Coronary artery (tissue), 2 donors: ENCODE measurements at regions not wholly inside any gene's neighbourhood (a gene's known extent, or its start where the extent isn't known, plus 50 kb on each side); places are given as distances from the start of the nearest gene placed in this dataset.

Source experiments
- DNase-seq: peaks from one replicate; pipeline ENCODE4 v3.0.0-alpha.2; 2017; ENCODE audit warnings: low spot score
- H3K27ac ChIP-seq, 2 donors: fragments of 200-600 bp; sonication (generic); one replicate each; pipeline ENCODE4 v1.5.1; 2016 to 2019
- H3K4me3 ChIP-seq: fragments of 200-600 bp; sonication (generic); 2 replicates; pipeline ENCODE4 v1.5.1; 2016; ENCODE audit warnings: mild to moderate bottlenecking, moderate library complexity
- TF ChIP-seq, protein P1 (sequence below): fragments of 200-600 bp; sonication (generic); IDR thresholded peaks from one replicate; pipeline ENCODE4 v1.5.1; 2019; ENCODE audit warnings: antibody characterized with exemption

DNA sequence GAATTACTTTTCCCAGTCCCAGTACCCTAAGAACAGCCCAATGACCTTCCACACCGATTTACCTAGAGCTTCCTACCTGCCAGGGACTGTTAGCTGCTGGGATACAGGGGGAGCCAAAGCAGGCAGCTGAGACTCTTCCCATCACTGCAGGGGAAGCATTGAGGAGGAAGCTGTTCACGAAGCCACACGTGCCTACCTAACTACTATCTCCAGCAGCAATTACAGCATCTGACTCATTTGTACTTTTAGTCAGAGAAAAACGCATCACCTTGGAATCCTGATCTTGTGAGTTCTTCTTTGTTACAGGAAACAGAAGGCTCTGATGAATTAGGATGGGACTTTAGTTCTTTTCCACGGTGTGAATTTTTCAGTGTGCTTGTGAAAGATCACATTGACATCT is 113.7 kb upstream of the DHX40 start:
- H3K4me3 ChIP-seq, result no peak overlapping the region
- TF ChIP-seq, protein P1, sequence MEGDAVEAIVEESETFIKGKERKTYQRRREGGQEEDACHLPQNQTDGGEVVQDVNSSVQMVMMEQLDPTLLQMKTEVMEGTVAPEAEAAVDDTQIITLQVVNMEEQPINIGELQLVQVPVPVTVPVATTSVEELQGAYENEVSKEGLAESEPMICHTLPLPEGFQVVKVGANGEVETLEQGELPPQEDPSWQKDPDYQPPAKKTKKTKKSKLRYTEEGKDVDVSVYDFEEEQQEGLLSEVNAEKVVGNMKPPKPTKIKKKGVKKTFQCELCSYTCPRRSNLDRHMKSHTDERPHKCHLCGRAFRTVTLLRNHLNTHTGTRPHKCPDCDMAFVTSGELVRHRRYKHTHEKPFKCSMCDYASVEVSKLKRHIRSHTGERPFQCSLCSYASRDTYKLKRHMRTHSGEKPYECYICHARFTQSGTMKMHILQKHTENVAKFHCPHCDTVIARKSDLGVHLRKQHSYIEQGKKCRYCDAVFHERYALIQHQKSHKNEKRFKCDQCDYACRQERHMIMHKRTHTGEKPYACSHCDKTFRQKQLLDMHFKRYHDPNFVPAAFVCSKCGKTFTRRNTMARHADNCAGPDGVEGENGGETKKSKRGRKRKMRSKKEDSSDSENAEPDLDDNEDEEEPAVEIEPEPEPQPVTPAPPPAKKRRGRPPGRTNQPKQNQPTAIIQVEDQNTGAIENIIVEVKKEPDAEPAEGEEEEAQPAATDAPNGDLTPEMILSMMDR, result no peak
- no peak overlapping the region for H3K27ac ChIP-seq
- DNase-seq, result no peak

DNA sequence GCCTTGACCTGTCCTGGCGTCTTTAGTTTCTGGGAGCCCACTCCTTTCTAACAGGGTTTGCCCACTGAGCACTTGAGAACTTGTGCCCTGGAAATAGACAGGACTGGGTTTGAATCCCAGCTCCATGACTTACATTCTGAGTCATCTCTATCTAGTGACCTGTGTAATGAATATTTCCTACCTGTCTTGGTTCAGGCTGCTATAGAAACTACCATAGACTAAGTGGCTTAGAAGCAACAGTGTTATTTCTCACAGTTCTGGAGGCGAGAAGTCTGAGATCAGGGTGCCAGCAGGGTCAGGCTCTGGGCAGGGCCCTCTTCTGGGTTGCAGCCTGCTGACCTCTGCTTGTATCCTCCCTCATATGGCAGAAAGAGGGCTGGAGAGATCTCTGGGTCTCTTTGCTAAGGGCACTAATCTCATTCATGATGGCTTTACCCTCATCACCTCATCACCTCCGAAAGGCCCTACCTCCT is 110.7 kb upstream of the DHX40 start:
- no peak for DNase-seq
- no peak overlapping the region for H3K4me3 ChIP-seq
- H3K27ac ChIP-seq, result no peak overlapping the region
- TF ChIP-seq, protein P1, result no peak

DNA sequence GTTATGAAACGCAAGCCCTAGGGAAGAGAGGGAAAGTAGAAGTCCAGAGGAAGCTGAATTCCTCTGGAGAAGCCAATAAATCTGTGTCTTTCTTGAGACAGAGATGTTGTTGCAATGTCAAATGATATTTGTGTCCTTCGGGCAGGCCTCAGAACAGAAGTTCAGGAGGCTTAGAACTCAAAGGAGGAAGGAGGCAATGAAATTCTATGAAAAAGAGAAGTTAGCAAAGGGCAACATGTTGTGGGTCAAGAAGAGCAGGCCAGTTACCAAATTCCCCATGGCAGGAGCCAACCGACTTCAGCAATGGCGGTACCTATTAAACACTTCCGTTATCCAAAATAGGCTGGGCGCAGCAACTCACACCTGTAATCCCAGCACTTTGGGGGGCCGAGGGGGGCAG is 109.0 kb upstream of the DHX40 start:
- TF ChIP-seq, protein P1, result no peak
- DNase-seq, result no peak
- no peak overlapping the region for H3K4me3 ChIP-seq
- no peak overlapping the region for H3K27ac ChIP-seq

DNA sequence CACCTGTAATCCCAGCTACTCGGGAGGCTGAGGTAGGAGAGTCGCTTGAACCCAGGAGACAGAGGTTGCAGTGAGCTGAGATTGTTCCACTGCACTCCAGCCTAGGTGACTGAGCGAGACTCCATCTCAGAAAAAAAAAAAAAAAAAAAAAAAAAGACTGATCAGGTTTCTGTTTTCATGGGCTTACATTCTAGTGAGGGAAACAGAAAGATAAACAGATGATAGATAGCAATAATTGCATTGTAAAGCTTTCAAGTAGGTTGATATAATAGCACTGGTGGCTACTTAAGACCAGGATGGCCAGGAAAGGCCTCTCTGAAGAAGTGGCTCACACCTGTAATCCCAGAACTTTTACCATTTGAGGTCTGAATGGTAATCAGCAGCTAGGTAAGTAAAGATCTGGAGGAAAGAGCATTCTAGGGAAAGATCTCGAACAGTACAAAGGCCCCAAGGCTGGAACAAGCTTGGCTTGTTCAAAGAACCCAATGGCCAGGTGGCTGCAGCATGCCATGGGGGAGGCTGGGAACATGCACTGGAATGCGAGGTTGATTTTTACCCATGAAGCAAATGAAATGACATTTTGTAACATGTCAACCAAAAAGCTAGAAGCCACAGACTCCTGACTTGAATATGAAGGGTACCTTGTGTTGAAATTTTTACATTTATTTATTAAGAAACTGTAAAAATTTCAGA is 108.3 kb upstream of the DHX40 start:
- TF ChIP-seq, protein P1, result no peak
- no peak overlapping the region for H3K27ac ChIP-seq
- DNase-seq, result no peak
- H3K4me3 ChIP-seq, result no peak overlapping the region

DNA sequence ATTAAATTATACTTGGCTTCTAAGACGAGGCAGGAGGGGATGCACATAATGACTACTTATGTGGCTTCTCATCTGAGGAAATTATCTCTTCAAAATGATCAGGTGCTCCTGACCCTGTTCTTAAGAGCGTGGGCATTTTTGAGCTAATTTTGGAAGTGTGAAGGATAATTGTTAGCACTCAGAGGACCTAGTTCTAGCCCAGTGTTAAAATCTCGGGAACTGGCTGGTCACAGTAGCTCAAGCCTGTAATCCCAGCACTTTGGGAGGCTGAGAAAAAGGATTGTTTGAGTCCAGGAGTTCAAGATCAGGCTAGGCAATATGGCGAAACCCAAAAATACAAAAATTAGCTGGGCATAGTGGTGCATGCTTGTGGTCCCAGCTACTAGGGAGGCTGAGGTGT is 103.0 kb upstream of the DHX40 start:
- no peak for DNase-seq
- TF ChIP-seq, protein P1, result no peak
- no peak overlapping the region for H3K27ac ChIP-seq
- H3K4me3 ChIP-seq, result no peak overlapping the region

DNA sequence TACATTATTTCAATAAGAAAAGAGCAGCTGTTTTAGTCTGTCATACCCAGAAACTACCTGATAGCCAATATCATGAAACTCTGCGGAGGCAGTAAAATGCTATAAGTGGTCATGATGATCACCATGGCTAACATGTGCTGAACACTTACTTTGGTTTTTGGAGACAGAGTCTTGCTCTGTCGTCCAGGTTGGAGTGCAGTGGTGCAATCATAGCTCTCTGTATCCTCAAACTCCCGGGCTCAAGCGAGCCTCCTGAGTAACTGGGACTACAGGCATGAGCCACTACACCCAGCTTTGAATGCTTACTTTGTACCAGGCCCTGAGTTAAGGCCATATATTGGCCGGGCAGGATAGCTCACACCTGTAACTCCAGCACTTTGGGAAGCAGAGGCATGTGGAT is 101.2 kb upstream of the DHX40 start:
- no peak for DNase-seq
- TF ChIP-seq, protein P1, result no peak

DNA sequence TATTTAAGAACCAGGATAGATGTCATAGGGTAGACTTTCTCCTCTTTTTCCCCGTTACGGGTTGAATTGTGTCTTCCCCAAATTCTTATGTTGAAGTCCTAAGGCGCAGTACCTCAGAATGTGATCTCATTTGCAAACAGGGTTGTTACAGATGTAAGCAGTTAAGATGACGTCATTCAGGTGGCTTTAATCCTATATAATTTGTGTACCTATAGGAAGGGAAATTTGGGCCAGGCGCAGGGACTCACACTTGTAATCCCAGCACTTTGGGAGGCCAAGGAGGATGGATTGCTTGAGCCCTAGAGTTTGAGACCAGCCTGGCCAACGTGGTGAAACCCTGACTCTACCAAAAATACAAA is 99.5 kb upstream of the DHX40 start:
- TF ChIP-seq, protein P1, result no peak
- no peak overlapping the region for H3K4me3 ChIP-seq
- no peak overlapping the region for H3K27ac ChIP-seq
- no peak for DNase-seq

More for the DNA sequence above, 101.2 kb upstream of the DHX40 start:
- H3K27ac ChIP-seq, result no peak overlapping the region
- no peak overlapping the region for H3K4me3 ChIP-seq
